CD4-positive, alpha-beta T cell treated with Interferon alpha-2 for 1 hour (primary cell): ENCODE measurements at regions not wholly inside any gene's neighbourhood (a gene's known extent, or its start where the extent isn't known, plus 50 kb on each side); places are given as distances from the start of the nearest gene placed in this dataset.
"Not testable (repeated sequence)": the region's sequence is repeated elsewhere in the genome, so short reads cannot be mapped to it uniquely, and the experiment has no call there.

Experiments used
- DNase-seq, 2 donors: peaks; one replicate each; pipeline ENCODE4 v3.0.0-alpha.2; 2020 to 2022

GRCh38 chr6:28626386-28626785, 100.7 kb downstream of the GPX5 start:
- not testable (repeated sequence) for DNase-seq

GRCh38 chr6:28632326-28632851, 106.7 kb downstream of the GPX5 start:
- no peak for DNase-seq

GRCh38 chr6:28633445-28634215, 107.9 kb downstream of the GPX5 start:
- no peak for DNase-seq

GRCh38 chr6:28634411-28634760, 108.7 kb downstream of the GPX5 start:
- no peak for DNase-seq

GRCh38 chr6:28634761-28635546, 109.3 kb downstream of the GPX5 start:
- no peak for DNase-seq

GRCh38 chr6:28635547-28636158, 110.0 kb downstream of the GPX5 start:
- no peak for DNase-seq

- no peak for DNase-seq
Measured at GRCh38 chr6:28638787-28639430, 113.2 kb downstream of the GPX5 start.

GRCh38 chr6:28639445-28640290, 114.0 kb downstream of the GPX5 start:
- DNase-seq, result not testable (repeated sequence)

- DNase-seq, result no peak
Measured at GRCh38 chr6:28643017-28643740, 117.5 kb downstream of the GPX5 start.

GRCh38 chr6:28646650-28647049, 121.0 kb downstream of the GPX5 start:
- DNase-seq, result no peak

- peak; percentile 13 to 31 for DNase-seq
Measured at GRCh38 chr6:28648035-28648877, 122.6 kb downstream of the GPX5 start.

GRCh38 chr6:28648878-28649375, 123.2 kb downstream of the GPX5 start:
- no peak for DNase-seq

GRCh38 chr6:28651161-28651560, 125.5 kb downstream of the GPX5 start:
- no peak for DNase-seq

- no peak for DNase-seq
Measured at GRCh38 chr6:28653876-28654275, 128.2 kb downstream of the GPX5 start.

GRCh38 chr6:28655164-28655563, 129.5 kb downstream of the GPX5 start:
- no peak for DNase-seq

- no peak for DNase-seq
Measured at GRCh38 chr6:28656715-28657114, 131.0 kb downstream of the GPX5 start.

- no peak for DNase-seq
Measured at GRCh38 chr6:28657381-28657768, 131.7 kb downstream of the GPX5 start.

- DNase-seq, result peak; percentile 37 to 38
Measured at GRCh38 chr6:28657769-28658465, 132.2 kb downstream of the GPX5 start.

GRCh38 chr6:28658475-28659249, 133.0 kb downstream of the GPX5 start:
- DNase-seq, result no peak
